CD14-positive monocyte (primary cell): ENCODE measurements at regions not wholly inside any gene's neighbourhood (a gene's known extent, or its start where the extent isn't known, plus 50 kb on each side); places are given as distances from the start of the nearest gene placed in this dataset.

Source experiments
- DNase-seq, 3 donors: peaks; one replicate each; pipeline ENCODE4 v3.0.0-alpha.2; 2011 to 2022
- H2AFZ ChIP-seq: 2 replicates; pipeline ENCODE4 v1.6.0; 2012; ENCODE audit warnings: mild to moderate bottlenecking, low read depth, low read length, inconsistent platforms; ENCODE audit not compliant: insufficient read depth, poor library complexity, severe bottlenecking
- H3K27ac ChIP-seq, 2 donors: 1 replicate in 1 of 2; 2 replicates in 1 of 2; pipeline ENCODE4 v1.5.1; 2012 to 2013; ENCODE audit warnings: low read length in 2 of 2, control low read depth in 1 of 2, inconsistent platforms in 1 of 2, low read depth in 1 of 2, mild to moderate bottlenecking in 1 of 2
- H3K27me3 ChIP-seq, 2 donors: one replicate each; pipeline versions ENCODE4 v1.6.0 to v1.6.1; 2011 to 2013; ENCODE audit warnings: low read length in 2 of 2; ENCODE audit not compliant: control insufficient read depth in 2 of 2, insufficient read depth in 2 of 2
- H3K36me3 ChIP-seq, 2 donors: replicated peaks in 1 of 2; 1 replicate in 1 of 2; 2 replicates in 1 of 2; pipeline versions ENCODE4 v1.5.1 to v1.6.1; 2012 to 2013; ENCODE audit warnings: low read length in 2 of 2, control low read depth in 1 of 2, inconsistent platforms in 1 of 2, mild to moderate bottlenecking in 1 of 2; ENCODE audit not compliant: insufficient read depth in 2 of 2, control insufficient read depth in 1 of 2
- H3K4me1 ChIP-seq, 2 donors: 1 replicate in 1 of 2; 2 replicates in 1 of 2; pipeline versions ENCODE4 v1.5.1 to v1.6.1; 2012 to 2013; ENCODE audit warnings: low read length in 2 of 2, control low read depth in 1 of 2, inconsistent platforms in 1 of 2, mild to moderate bottlenecking in 1 of 2, moderate library complexity in 1 of 2; ENCODE audit not compliant: insufficient read depth in 2 of 2, control insufficient read depth in 1 of 2
- H3K4me2 ChIP-seq: replicated peaks from 2 replicates; pipeline ENCODE3; 2012; ENCODE audit warnings: low read length, moderate library complexity, mild to moderate bottlenecking; ENCODE audit not compliant: poor library complexity, severe bottlenecking; ENCODE audit errors: extremely low read depth
- H3K4me3 ChIP-seq, 3 experiments: fragments of 200-600 bp in 1 of 3; sonication (generic) in 1 of 3; replicated peaks in 1 of 3; 1 replicate in 2 of 3; 2 replicates in 1 of 3; pipeline ENCODE4 v1.5.1; 2011 to 2013; ENCODE audit warnings: low read length in 3 of 3, mild to moderate bottlenecking in 3 of 3, control low read depth in 2 of 3, low read depth in 2 of 3, inconsistent platforms in 1 of 3, moderate library complexity in 1 of 3
- H3K79me2 ChIP-seq: 2 replicates; pipeline ENCODE4 v1.6.0; 2012; ENCODE audit warnings: mild to moderate bottlenecking, control low read depth, inconsistent platforms, low read length, moderate library complexity; ENCODE audit not compliant: insufficient read depth
- H3K9ac ChIP-seq: 2 replicates; pipeline ENCODE4 v1.6.0; 2017; ENCODE audit warnings: low read length, mild to moderate bottlenecking; ENCODE audit not compliant: insufficient read depth, poor library complexity, severe bottlenecking
- H3K9me3 ChIP-seq, 2 donors: replicated peaks in 1 of 2; 1 replicate in 1 of 2; 2 replicates in 1 of 2; pipeline versions ENCODE4 v1.5.1 to v1.6.1; 2012 to 2013; ENCODE audit warnings: low read length in 2 of 2, control low read depth in 1 of 2; ENCODE audit not compliant: control insufficient read depth in 1 of 2, insufficient read depth in 1 of 2
- H4K20me1 ChIP-seq: 2 replicates; pipeline ENCODE4 v1.6.0; 2012; ENCODE audit warnings: mild to moderate bottlenecking, low read length, control low read depth, moderate library complexity; ENCODE audit not compliant: insufficient read depth
- H3K27ac Mint-ChIP-seq, 7 donors: one replicate each; pipeline ENCODE4 v1.8.0; 2020; ENCODE audit warnings: mild to moderate bottlenecking in 7 of 7, mixed read lengths in 7 of 7, moderate library complexity in 6 of 7, inconsistent platforms in 2 of 7
- H3K27me3 Mint-ChIP-seq, 3 donors: one replicate each; pipeline ENCODE4 v1.8.0; 2021 to 2022; ENCODE audit warnings: low read depth in 3 of 3, mild to moderate bottlenecking in 3 of 3, mixed read lengths in 3 of 3, moderate library complexity in 3 of 3, inconsistent platforms in 1 of 3
- H3K36me3 Mint-ChIP-seq, 2 donors: one replicate each; pipeline ENCODE4 v1.8.0; 2020; ENCODE audit warnings: mixed read lengths in 2 of 2, inconsistent platforms in 1 of 2, mild to moderate bottlenecking in 1 of 2
- H3K4me1 Mint-ChIP-seq: one replicate; pipeline ENCODE4 v1.8.0; 2020; ENCODE audit warnings: mild to moderate bottlenecking, mixed read lengths
- H3K4me3 Mint-ChIP-seq, 2 donors: one replicate each; pipeline ENCODE4 v1.8.0; 2020; ENCODE audit warnings: mild to moderate bottlenecking in 2 of 2, mixed read lengths in 2 of 2, moderate library complexity in 1 of 2
- H3K9me3 Mint-ChIP-seq, 7 donors: one replicate each; pipeline ENCODE4 v1.8.0; 2020 to 2022; ENCODE audit warnings: mixed read lengths in 7 of 7, mild to moderate bottlenecking in 6 of 7, moderate library complexity in 6 of 7, inconsistent platforms in 2 of 7
- CTCF ChIP-seq: fragments of 200-600 bp; IDR thresholded peaks from one replicate; pipeline ENCODE4 v1.8.0; 2022; ENCODE audit warnings: antibody characterized with exemption, mild to moderate bottlenecking
- WGBS: methylation state at CpG from one replicate; pipeline ENCODE4 v1.1.5; 2013; ENCODE audit warnings: missing lambda C conversion rate; ENCODE audit not compliant: insufficient coverage; 5-methylcytosine and 5-hydroxymethylcytosine counted together
- intact Hi-C, 2 donors: fragments of 100-400 bp; cut with micrococcal nuclease; formaldehyde crosslinking; loops; one replicate each; pipeline versions ENCODE4 v1.15.0 to v1.15.1; 2023

DNA sequence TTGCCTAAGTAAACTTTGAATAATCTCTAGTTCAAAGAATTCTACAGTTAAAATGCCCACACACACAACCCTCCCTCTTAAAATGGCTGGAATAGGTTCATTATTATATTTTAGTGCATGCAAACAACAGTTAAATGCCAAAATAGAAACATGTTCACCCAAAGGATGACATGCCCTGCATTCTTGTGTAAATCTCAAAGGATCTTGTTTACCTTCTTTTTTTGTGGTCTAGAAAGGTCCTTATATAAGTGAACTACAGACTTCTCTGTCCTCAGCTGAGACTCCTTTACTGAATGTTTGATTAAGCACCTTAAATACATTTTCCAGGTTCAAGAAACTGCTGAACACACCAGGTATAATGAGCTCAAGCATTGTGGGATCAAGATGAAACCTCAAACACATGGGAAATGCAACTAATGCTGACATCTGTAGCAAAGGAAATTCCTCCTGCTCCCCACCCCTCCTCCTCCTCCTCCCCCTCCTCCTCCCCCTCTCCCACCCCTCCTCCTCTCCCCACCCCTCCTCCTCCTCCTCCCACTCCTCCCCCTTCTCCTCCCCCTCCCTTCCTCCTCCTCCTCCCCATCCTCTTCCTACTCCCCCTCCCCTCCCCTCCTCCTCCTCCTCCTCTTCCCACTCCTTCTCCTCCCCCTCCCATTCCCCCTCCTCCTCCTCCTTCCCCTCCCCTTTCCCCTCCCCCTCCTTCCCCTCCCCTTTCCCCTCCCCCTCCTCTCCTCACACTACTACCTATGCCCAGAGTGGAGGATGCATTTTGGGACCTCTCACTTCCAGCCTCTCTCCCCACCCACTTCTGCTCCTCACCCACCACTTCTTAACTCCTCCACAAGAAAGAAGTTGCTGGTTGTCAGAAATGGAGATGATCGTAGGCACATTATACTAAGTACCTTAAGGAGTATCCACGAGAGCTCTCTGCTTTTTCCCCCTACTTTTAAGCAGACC, 233.9 kb downstream of the MRPL39 start:
- no peaks in the 10 kb centered on the region for H3K9me3 ChIP-seq
- H3K27ac ChIP-seq = no peak overlapping the region
- H3K36me3 ChIP-seq = no peaks in the 10 kb centered on the region
- H3K27me3 ChIP-seq = no peaks in the 10 kb centered on the region
- Mint-ChIP-seq H3K27me3 (peaks cover 0 to 2% (median 1%) of the 10 kb centered on the region in 3 donors), H3K27ac (no peak overlapping the region), H3K9me3 (peaks cover 0 to 6% (median 3%) of the 10 kb centered on the region in 7 donors), H3K36me3 (no peaks in the 10 kb centered on the region), H3K4me3 (no peak overlapping the region), H3K4me1 (peaks cover 3% of the 10 kb centered on the region)
- no peak for DNase-seq
- H3K4me1 ChIP-seq = no peaks in the 10 kb centered on the region
- intact Hi-C loops = no loop called here
- H3K4me3 ChIP-seq = no peak overlapping the region
- H4K20me1 ChIP-seq = no peaks in the 10 kb centered on the region
- 83% methylated on average over 1 of the region's 2 CpGs for WGBS
- H3K4me2 ChIP-seq = no peak overlapping the region
- no peaks in the 10 kb centered on the region for H3K79me2 ChIP-seq
- no peak overlapping the region for H2AFZ ChIP-seq
- no peak for TF ChIP-seq CTCF
- H3K9ac ChIP-seq = no peak overlapping the region

DNA sequence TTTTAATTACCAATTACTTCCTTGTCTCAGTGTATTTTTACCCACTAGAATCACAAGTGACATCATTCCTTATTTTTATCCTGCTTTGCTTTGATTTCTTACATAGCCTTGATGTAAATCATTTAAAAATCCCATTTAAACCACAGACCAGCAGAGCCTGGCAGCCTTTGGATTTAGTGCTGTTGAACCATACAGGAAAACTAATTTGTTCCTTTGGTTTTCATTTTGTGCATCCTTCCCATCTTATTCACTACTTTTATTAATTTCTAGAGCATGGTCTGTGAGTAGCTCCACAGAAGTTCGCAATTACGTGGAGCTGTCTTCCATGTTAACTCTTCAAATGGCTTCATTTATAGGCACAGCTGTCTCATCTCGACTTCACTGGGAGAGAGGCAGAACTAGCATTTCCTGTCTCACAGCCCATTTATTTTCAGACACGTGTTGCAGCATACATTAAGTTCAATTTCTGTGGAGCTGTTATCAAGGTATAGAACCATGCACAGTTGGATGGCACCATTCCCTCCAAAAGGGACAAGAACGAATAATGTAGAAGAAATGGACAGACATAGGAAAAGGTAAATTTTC, 235.3 kb downstream of the MRPL39 start:
- no peaks in the 10 kb centered on the region for H3K36me3 ChIP-seq
- no peak for TF ChIP-seq CTCF
- no peak overlapping the region for H2AFZ ChIP-seq
- H3K79me2 ChIP-seq = no peaks in the 10 kb centered on the region
- H3K4me1 ChIP-seq = no peaks in the 10 kb centered on the region
- no CpG with 5 or more reads among the region's 5 CpGs for WGBS
- intact Hi-C loops = no loop called here
- no peaks in the 10 kb centered on the region for H3K36me3 Mint-ChIP-seq
- H3K27ac ChIP-seq = no peak overlapping the region
- no peak for DNase-seq
- no peak overlapping the region for H3K4me2 ChIP-seq
- no peak overlapping the region for H3K4me3 ChIP-seq
- no peaks in the 10 kb centered on the region for H3K27me3 ChIP-seq
- H3K4me1 Mint-ChIP-seq = no peaks in the 10 kb centered on the region
- H3K27ac Mint-ChIP-seq = no peak overlapping the region
- H3K9ac ChIP-seq = no peak overlapping the region
- H3K9me3 ChIP-seq = no peaks in the 10 kb centered on the region
- H3K9me3 Mint-ChIP-seq = peaks cover 0 to 3% (median 0%) of the 10 kb centered on the region in 7 donors
- H4K20me1 ChIP-seq = no peaks in the 10 kb centered on the region
- H3K4me3 Mint-ChIP-seq = no peak overlapping the region
- peaks cover 0 to 2% (median 1%) of the 10 kb centered on the region in 3 donors for H3K27me3 Mint-ChIP-seq
